ENCODE measurements at regions not wholly inside any gene's neighbourhood (a gene's known extent, or its start where the extent isn't known, plus 50 kb on each side); places are given as distances from the start of the nearest gene placed in this dataset.

DNA sequence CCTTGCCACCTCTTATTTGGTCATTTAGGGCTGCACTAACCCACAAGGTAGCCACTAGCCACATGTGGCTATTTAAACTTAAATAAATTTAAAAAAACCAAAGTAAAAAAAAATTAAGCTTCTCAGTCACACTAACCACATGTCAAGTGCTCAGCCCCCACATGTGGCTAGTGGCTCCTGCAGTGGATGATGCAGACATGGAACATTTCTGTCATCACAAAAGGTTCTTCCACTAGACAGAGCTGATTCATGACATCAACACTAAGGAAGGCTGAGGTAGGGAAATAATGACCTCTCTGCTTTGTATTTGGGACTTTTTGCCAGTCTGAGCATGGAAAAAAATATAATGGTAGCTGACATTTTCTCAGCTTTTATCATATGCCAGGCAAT lies 173.0 kb upstream of the FERMT1 start (continued):
- TF ChIP-seq, protein P1, sequence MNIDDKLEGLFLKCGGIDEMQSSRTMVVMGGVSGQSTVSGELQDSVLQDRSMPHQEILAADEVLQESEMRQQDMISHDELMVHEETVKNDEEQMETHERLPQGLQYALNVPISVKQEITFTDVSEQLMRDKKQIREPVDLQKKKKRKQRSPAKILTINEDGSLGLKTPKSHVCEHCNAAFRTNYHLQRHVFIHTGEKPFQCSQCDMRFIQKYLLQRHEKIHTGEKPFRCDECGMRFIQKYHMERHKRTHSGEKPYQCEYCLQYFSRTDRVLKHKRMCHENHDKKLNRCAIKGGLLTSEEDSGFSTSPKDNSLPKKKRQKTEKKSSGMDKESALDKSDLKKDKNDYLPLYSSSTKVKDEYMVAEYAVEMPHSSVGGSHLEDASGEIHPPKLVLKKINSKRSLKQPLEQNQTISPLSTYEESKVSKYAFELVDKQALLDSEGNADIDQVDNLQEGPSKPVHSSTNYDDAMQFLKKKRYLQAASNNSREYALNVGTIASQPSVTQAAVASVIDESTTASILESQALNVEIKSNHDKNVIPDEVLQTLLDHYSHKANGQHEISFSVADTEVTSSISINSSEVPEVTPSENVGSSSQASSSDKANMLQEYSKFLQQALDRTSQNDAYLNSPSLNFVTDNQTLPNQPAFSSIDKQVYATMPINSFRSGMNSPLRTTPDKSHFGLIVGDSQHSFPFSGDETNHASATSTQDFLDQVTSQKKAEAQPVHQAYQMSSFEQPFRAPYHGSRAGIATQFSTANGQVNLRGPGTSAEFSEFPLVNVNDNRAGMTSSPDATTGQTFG (tag by site-specific recombination; IDR thresholded peaks at IDR 0.05; ENCODE audit: borderline replicate concordance), result no peak
- no peak for TF ChIP-seq GFI1B (tag by site-specific recombination; IDR thresholded peaks at IDR 0.05)
- TF ChIP-seq ZIC2 (tag by site-specific recombination; IDR thresholded peaks at IDR 0.05), result no peak
- no peak for TF ChIP-seq ZNF621 (tag by site-specific recombination; IDR thresholded peaks at IDR 0.05)
- no peak for TF ChIP-seq ZNF561 (tag by site-specific recombination; IDR thresholded peaks at IDR 0.05; ENCODE audit: borderline replicate concordance)
- TF ChIP-seq, protein P2, sequence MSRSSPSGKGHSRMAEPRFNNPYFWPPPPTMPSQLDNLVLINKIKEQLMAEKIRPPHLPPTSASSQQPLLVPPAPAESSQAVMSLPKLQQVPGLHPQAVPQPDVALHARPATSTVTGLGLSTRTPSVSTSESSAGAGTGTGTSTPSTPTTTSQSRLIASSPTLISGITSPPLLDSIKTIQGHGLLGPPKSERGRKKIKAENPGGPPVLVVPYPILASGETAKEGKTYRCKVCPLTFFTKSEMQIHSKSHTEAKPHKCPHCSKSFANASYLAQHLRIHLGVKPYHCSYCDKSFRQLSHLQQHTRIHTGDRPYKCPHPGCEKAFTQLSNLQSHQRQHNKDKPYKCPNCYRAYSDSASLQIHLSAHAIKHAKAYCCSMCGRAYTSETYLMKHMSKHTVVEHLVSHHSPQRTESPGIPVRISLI (tag by site-specific recombination; IDR thresholded peaks at IDR 0.05), result no peak
- TF ChIP-seq, protein P3, sequence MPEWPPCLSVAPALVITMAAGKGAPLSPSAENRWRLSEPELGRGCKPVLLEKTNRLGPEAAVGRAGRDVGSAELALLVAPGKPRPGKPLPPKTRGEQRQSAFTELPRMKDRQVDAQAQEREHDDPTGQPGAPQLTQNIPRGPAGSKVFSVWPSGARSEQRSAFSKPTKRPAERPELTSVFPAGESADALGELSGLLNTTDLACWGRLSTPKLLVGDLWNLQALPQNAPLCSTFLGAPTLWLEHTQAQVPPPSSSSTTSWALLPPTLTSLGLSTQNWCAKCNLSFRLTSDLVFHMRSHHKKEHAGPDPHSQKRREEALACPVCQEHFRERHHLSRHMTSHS (tag by site-specific recombination; IDR thresholded peaks at IDR 0.05), result no peak

DNA sequence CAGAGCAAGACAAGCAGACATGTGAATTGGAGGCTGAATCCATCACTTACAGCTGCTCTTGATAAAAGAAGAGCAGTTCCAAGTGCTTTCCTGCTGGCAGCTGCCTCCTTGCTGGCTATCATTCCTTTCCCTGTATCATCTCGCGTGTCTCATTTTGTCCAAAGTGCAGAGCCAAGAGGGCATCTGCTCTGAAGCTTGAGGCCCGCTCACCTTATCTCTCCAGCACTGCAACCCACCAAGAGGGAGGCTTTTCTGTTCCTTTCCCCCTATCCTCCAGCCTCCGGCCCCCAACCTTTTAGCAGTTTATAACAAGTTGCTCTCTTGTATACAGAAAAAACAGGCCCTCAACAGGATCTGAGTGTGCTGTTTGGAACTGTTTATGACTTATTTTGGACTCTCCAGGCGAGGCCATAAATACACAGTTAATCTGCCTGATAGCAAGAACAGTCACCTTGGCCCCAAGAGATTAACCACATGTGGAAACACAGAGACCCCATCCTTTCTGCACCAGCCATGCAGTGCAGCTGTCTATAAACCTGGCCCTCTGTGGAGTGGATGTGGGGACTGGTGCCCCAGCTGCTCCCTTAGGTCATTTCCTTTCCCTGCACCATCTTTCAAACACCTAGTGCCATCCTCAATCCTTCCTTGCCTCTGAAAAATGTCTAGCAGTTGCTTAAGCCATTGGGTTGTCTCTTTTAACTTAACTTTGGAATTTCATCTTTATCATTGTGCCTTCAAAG lies 172.5 kb upstream of the FERMT1 start:
- Histone ChIP-seq H3K4me3 (ENCODE audit: low read depth, low read length) (no peak overlapping the region), H3K36me3 (ENCODE audit: control insufficient read depth in 2 of 2, insufficient read depth in 1 of 2, low read length in 2 of 2) (no peaks in the 10 kb centered on the region), H3K27ac (ENCODE audit: extremely low read depth, low read depth, low read length) (no peak overlapping the region), H3K9me3 (ENCODE audit: control insufficient read depth, insufficient read depth, low read depth, low read length) (no peaks in the 10 kb centered on the region), H3K4me1 (ENCODE audit: control insufficient read depth, insufficient read depth, low read length) (no peaks in the 10 kb centered on the region)
- CTCF ChIA-PET, result no interaction called here
- POLR2A ChIA-PET, result no interaction called here
- TF ChIP-seq, protein P4, sequence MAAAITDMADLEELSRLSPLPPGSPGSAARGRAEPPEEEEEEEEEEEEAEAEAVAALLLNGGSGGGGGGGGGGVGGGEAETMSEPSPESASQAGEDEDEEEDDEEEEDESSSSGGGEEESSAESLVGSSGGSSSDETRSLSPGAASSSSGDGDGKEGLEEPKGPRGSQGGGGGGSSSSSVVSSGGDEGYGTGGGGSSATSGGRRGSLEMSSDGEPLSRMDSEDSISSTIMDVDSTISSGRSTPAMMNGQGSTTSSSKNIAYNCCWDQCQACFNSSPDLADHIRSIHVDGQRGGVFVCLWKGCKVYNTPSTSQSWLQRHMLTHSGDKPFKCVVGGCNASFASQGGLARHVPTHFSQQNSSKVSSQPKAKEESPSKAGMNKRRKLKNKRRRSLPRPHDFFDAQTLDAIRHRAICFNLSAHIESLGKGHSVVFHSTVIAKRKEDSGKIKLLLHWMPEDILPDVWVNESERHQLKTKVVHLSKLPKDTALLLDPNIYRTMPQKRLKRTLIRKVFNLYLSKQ (tag by site-specific recombination; IDR thresholded peaks at IDR 0.05; ENCODE audit: borderline replicate concordance), result no peak

DNA sequence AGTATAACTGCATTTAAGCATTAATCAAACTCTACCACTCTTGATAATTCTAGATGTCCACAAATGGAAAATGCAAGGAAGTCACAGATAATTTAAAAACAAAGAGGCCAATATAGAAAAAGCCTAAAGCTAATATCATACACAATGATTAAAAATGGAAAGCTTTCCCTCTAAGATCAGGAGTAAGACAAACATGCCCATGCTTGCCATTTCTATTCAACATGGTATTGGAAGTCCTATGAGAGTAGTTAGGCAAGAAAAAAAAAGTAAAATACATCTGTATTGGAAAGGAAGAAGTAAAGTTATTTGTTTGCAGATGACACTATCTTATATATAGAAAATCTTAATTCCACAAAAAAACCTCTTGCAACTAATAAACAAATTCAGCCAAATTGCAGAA lies 164.6 kb upstream of the FERMT1 start:
- Histone ChIP-seq H3K36me3 (ENCODE audit: control insufficient read depth in 2 of 2, insufficient read depth in 1 of 2, low read length in 2 of 2) (no peaks in the 10 kb centered on the region), H3K9me3 (ENCODE audit: control insufficient read depth, insufficient read depth, low read depth, low read length) (no peaks in the 10 kb centered on the region), H3K4me1 (ENCODE audit: control insufficient read depth, insufficient read depth, low read length) (no peaks in the 10 kb centered on the region), H3K4me3 (ENCODE audit: low read depth, low read length) (no peak overlapping the region), H3K27ac (ENCODE audit: extremely low read depth, low read depth, low read length) (no peak overlapping the region)
- TF ChIP-seq YY2 (tag by site-specific recombination; IDR thresholded peaks at IDR 0.05) (no peak), ZNF37A (tag by site-specific recombination; IDR thresholded peaks at IDR 0.05) (no peak), ZNF548 (tag by site-specific recombination; IDR thresholded peaks at IDR 0.05) (no peak), ZNF560 (tag by site-specific recombination; IDR thresholded peaks at IDR 0.05; ENCODE audit: borderline replicate concordance) (no peak)
- CTCF ChIA-PET, result no interaction called here
- POLR2A ChIA-PET, result no interaction called here

DNA sequence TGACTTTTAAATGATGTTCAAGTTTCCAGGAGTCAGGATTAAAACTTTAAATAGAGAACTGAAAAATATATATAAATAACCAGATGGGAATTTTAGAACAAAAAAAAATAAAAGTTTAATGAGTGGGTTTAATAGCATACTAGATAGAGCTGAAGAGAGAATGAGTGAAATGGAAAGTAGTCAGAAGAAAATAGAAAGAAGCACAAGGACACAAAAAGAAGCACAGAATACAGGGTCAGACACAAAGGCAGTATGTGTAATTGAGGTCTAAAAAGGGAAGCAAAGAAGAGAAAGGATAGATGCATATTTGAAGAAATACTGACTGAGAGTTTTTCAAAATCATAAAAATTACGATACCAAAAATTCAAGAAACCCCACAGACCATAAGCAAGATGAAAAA lies 159.8 kb upstream of the FERMT1 start:
- H3K4me3 ChIP-seq (ENCODE audit: low read depth, low read length), result no peak overlapping the region
- no peak overlapping the region for H3K27ac ChIP-seq (ENCODE audit: extremely low read depth, low read depth, low read length)
- no peaks in the 10 kb centered on the region for H3K36me3 ChIP-seq (ENCODE audit: control insufficient read depth in 2 of 2, insufficient read depth in 1 of 2, low read length in 2 of 2)
- no peaks in the 10 kb centered on the region for H3K4me1 ChIP-seq (ENCODE audit: control insufficient read depth, insufficient read depth, low read length)
- CTCF ChIA-PET, result no interaction called here
- POLR2A ChIA-PET, result no interaction called here
- H3K9me3 ChIP-seq (ENCODE audit: control insufficient read depth, insufficient read depth, low read depth, low read length), result no peaks in the 10 kb centered on the region
- no peak for TF ChIP-seq GLIS1 (tag by site-specific recombination; IDR thresholded peaks at IDR 0.05)
- no peak for TF ChIP-seq HOXD13 (CRISPR knock-in tag; IDR thresholded peaks at IDR 0.05; ENCODE audit: borderline replicate concordance)
- TF ChIP-seq, protein P5, sequence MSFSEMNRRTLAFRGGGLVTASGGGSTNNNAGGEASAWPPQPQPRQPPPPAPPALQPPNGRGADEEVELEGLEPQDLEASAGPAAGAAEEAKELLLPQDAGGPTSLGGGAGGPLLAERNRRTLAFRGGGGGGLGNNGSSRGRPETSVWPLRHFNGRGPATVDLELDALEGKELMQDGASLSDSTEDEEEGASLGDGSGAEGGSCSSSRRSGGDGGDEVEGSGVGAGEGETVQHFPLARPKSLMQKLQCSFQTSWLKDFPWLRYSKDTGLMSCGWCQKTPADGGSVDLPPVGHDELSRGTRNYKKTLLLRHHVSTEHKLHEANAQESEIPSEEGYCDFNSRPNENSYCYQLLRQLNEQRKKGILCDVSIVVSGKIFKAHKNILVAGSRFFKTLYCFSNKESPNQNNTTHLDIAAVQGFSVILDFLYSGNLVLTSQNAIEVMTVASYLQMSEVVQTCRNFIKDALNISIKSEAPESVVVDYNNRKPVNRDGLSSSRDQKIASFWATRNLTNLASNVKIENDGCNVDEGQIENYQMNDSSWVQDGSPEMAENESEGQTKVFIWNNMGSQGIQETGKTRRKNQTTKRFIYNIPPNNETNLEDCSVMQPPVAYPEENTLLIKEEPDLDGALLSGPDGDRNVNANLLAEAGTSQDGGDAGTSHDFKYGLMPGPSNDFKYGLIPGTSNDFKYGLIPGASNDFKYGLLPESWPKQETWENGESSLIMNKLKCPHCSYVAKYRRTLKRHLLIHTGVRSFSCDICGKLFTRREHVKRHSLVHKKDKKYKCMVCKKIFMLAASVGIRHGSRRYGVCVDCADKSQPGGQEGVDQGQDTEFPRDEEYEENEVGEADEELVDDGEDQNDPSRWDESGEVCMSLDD (tag by site-specific recombination; IDR thresholded peaks at IDR 0.05), result no peak
- no peak for TF ChIP-seq ZNF132 (tag by site-specific recombination; IDR thresholded peaks at IDR 0.05; ENCODE audit: borderline replicate concordance)
- TF ChIP-seq, protein P1 (tag by site-specific recombination; IDR thresholded peaks at IDR 0.05; ENCODE audit: borderline replicate concordance), result no peak
- TF ChIP-seq ZNF157 (tag by site-specific recombination; IDR thresholded peaks at IDR 0.05), result no peak
- TF ChIP-seq ZNF302 (tag by site-specific recombination; IDR thresholded peaks at IDR 0.05; ENCODE audit: low read depth), result no peak
